ENCODE measurements at regions not wholly inside any gene's neighbourhood (a gene's known extent, or its start where the extent isn't known, plus 50 kb on each side); places are given as distances from the start of the nearest gene placed in this dataset.

GRCh38 chr22:48224332-48224731 lies 1461.9 kb downstream of the TBC1D22A start:
- Histone ChIP-seq H3K27me3 (ENCODE audit: insufficient read depth, poor library complexity, severe bottlenecking) (no peaks in the 10 kb centered on the region), H3K4me3 (replicated peaks; ENCODE audit: insufficient read depth, low read length) (no peak overlapping the region), H3K27ac (replicated peaks) (no peak overlapping the region)
- no peak for DNase-seq (ENCODE audit: low read depth in 1 of 2, low spot score in 1 of 2)
- no peak for TF ChIP-seq POLR2AphosphoS5 (IDR thresholded peaks at IDR 0.05; ENCODE audit: low read depth)
- no peak for TF ChIP-seq SPI1 (IDR thresholded peaks at IDR 0.05; ENCODE audit: borderline replicate concordance, low read depth)
- no peak for TF ChIP-seq CTCF (IDR thresholded peaks at IDR 0.05; ENCODE audit: insufficient read depth, low read length)

- Histone ChIP-seq H3K27ac (replicated peaks) (no peak overlapping the region), H3K4me3 (replicated peaks; ENCODE audit: insufficient read depth, low read length) (no peak overlapping the region), H3K27me3 (ENCODE audit: insufficient read depth, poor library complexity, severe bottlenecking) (no peaks in the 10 kb centered on the region)
- DNase-seq (ENCODE audit: low read depth in 1 of 2, low spot score in 1 of 2) = no peak
- TF ChIP-seq POLR2AphosphoS5 (IDR thresholded peaks at IDR 0.05; ENCODE audit: low read depth) (no peak), REST (IDR thresholded peaks at IDR 0.05; ENCODE audit: insufficient replicate concordance, low read depth) (no peak), CTCF (IDR thresholded peaks at IDR 0.05; ENCODE audit: insufficient read depth, low read length) (no peak), GABPA (IDR thresholded peaks at IDR 0.05; ENCODE audit: low read depth) (no peak), SPI1 (IDR thresholded peaks at IDR 0.05; ENCODE audit: borderline replicate concordance, low read depth) (no peak)
Observed at GRCh38 chr22:48223488-48224190, 1461.2 kb downstream of the TBC1D22A start.

GRCh38 chr22:48222742-48223487 lies 1460.5 kb downstream of the TBC1D22A start:
- no peaks in the 10 kb centered on the region for H3K27me3 ChIP-seq (ENCODE audit: insufficient read depth, poor library complexity, severe bottlenecking)
- H3K4me3 ChIP-seq (replicated peaks; ENCODE audit: insufficient read depth, low read length) = no peak overlapping the region
- no peak for DNase-seq (ENCODE audit: low read depth in 1 of 2, low spot score in 1 of 2)
- TF ChIP-seq GABPA (IDR thresholded peaks at IDR 0.05; ENCODE audit: low read depth) (no peak), POLR2AphosphoS5 (IDR thresholded peaks at IDR 0.05; ENCODE audit: low read depth) (no peak), REST (IDR thresholded peaks at IDR 0.05; ENCODE audit: insufficient replicate concordance, low read depth) (no peak), CTCF (IDR thresholded peaks at IDR 0.05; ENCODE audit: insufficient read depth, low read length) (no peak), SPI1 (IDR thresholded peaks at IDR 0.05; ENCODE audit: borderline replicate concordance, low read depth) (no peak)
- H3K27ac ChIP-seq (replicated peaks) = no peak overlapping the region

Data from HL-60 (cell line).